ENCODE measurements at regions not wholly inside any gene's neighbourhood (a gene's known extent, or its start where the extent isn't known, plus 50 kb on each side); places are given as distances from the start of the nearest gene placed in this dataset.
A peak's percentile ranks its signal among the peaks of the same experiment; 100 is the strongest.

GRCh38 chr1:186754542-186755145 is 74.1 kb upstream of the PLA2G4A start:
- no peak overlapping the region for H3K4me3 ChIP-seq (ENCODE audit: low read depth, low read length)
- no peaks in the 10 kb centered on the region for H3K27me3 ChIP-seq (ENCODE audit: control insufficient read depth, insufficient read depth, low read length)
- TF ChIP-seq CTCF (IDR thresholded peaks at IDR 0.05; ENCODE audit: insufficient read depth, low read length, severe bottlenecking) = no peak
- FAIRE-seq = no peak
- H3K36me3 ChIP-seq (ENCODE audit: control insufficient read depth, insufficient read depth, low read length) = no peaks in the 10 kb centered on the region
- peak; percentile 45 for DNase-seq (ENCODE audit: low read depth)

GRCh38 chr1:186753241-186753640 is 73.0 kb upstream of the PTGS2 start:
- no peak overlapping the region for H3K4me3 ChIP-seq (ENCODE audit: low read depth, low read length)
- DNase-seq (ENCODE audit: low read depth) (peak; percentile 81), FAIRE-seq (no peak)
- no peaks in the 10 kb centered on the region for H3K27me3 ChIP-seq (ENCODE audit: control insufficient read depth, insufficient read depth, low read length)
- no peaks in the 10 kb centered on the region for H3K36me3 ChIP-seq (ENCODE audit: control insufficient read depth, insufficient read depth, low read length)
- TF ChIP-seq CTCF (IDR thresholded peaks at IDR 0.05; ENCODE audit: insufficient read depth, low read length, severe bottlenecking) = no peak

- DNase-seq (ENCODE audit: low read depth) (peak; percentile 94), FAIRE-seq (no peak)
- H3K36me3 ChIP-seq (ENCODE audit: control insufficient read depth, insufficient read depth, low read length) = no peaks in the 10 kb centered on the region
- no peak overlapping the region for H3K4me3 ChIP-seq (ENCODE audit: low read depth, low read length)
- no peak for TF ChIP-seq CTCF (IDR thresholded peaks at IDR 0.05; ENCODE audit: insufficient read depth, low read length, severe bottlenecking)
- H3K27me3 ChIP-seq (ENCODE audit: control insufficient read depth, insufficient read depth, low read length) = no peaks in the 10 kb centered on the region
These were observed 70.0 kb upstream of the PTGS2 start for GRCh38 chr1:186750257-186750656.

GRCh38 chr1:186749820-186750219 is 69.6 kb upstream of the PTGS2 start:
- FAIRE-seq = no peak
- Histone ChIP-seq H3K27me3 (ENCODE audit: control insufficient read depth, insufficient read depth, low read length) (no peaks in the 10 kb centered on the region), H3K4me3 (ENCODE audit: low read depth, low read length) (no peak overlapping the region), H3K36me3 (ENCODE audit: control insufficient read depth, insufficient read depth, low read length) (no peaks in the 10 kb centered on the region)
- TF ChIP-seq CTCF (IDR thresholded peaks at IDR 0.05; ENCODE audit: insufficient read depth, low read length, severe bottlenecking) = no peak
- peak; percentile 86 for DNase-seq (ENCODE audit: low read depth)

- no peak for DNase-seq (ENCODE audit: low read depth)
- no peak for TF ChIP-seq CTCF (IDR thresholded peaks at IDR 0.05; ENCODE audit: insufficient read depth, low read length, severe bottlenecking)
- no peaks in the 10 kb centered on the region for H3K27me3 ChIP-seq (ENCODE audit: control insufficient read depth, insufficient read depth, low read length)
- H3K4me3 ChIP-seq (ENCODE audit: low read depth, low read length) = no peak overlapping the region
- H3K36me3 ChIP-seq (ENCODE audit: control insufficient read depth, insufficient read depth, low read length) = no peaks in the 10 kb centered on the region
- FAIRE-seq = no peak
These were observed 67.4 kb upstream of the PTGS2 start for GRCh38 chr1:186747661-186748060.

GRCh38 chr1:186745531-186746146 is 65.4 kb upstream of the PTGS2 start:
- FAIRE-seq (no peak), DNase-seq (ENCODE audit: low read depth) (no peak)
- TF ChIP-seq CTCF (IDR thresholded peaks at IDR 0.05; ENCODE audit: insufficient read depth, low read length, severe bottlenecking) = no peak
- Histone ChIP-seq H3K36me3 (ENCODE audit: control insufficient read depth, insufficient read depth, low read length) (no peaks in the 10 kb centered on the region), H3K27me3 (ENCODE audit: control insufficient read depth, insufficient read depth, low read length) (no peaks in the 10 kb centered on the region), H3K4me3 (ENCODE audit: low read depth, low read length) (no peak overlapping the region)

All from bronchial epithelial cell (primary cell).